ENCODE measurements at regions not wholly inside any gene's neighbourhood (a gene's known extent, or its start where the extent isn't known, plus 50 kb on each side); places are given as distances from the start of the nearest gene placed in this dataset.
A peak's percentile ranks its signal among the peaks of the same experiment; 100 is the strongest.

- no peak for TF ChIP-seq CTCF (IDR thresholded peaks at IDR 0.05; ENCODE audit: control insufficient read depth, insufficient read depth, low read depth, low read length, missing control alignments)
- H3K4me3 ChIP-seq (ENCODE audit: control insufficient read depth, low read depth, low read length) = no peak overlapping the region
- DNase-seq (ENCODE audit: low read depth) = no peak
Observed at GRCh38 chr14:29064305-29064900, 297.8 kb downstream of the FOXG1 start.

- DNase-seq (ENCODE audit: low read depth) = no peak
- no peak for TF ChIP-seq CTCF (IDR thresholded peaks at IDR 0.05; ENCODE audit: control insufficient read depth, insufficient read depth, low read depth, low read length, missing control alignments)
- no peak overlapping the region for H3K4me3 ChIP-seq (ENCODE audit: control insufficient read depth, low read depth, low read length)
Observed at GRCh38 chr14:29069228-29069627, 302.6 kb downstream of the FOXG1 start.

GRCh38 chr14:29075761-29076160 is 309.2 kb downstream of the FOXG1 start:
- TF ChIP-seq CTCF (IDR thresholded peaks at IDR 0.05; ENCODE audit: control insufficient read depth, insufficient read depth, low read depth, low read length, missing control alignments) = no peak
- H3K4me3 ChIP-seq (ENCODE audit: control insufficient read depth, low read depth, low read length) = no peak overlapping the region
- no peak for DNase-seq (ENCODE audit: low read depth)

- no peak for DNase-seq (ENCODE audit: low read depth)
Observed at GRCh38 chr14:29077916-29078315, 311.3 kb downstream of the FOXG1 start.

GRCh38 chr14:29078810-29079522 is 312.4 kb downstream of the FOXG1 start:
- H3K4me3 ChIP-seq (ENCODE audit: control insufficient read depth, low read depth, low read length) = no peak overlapping the region
- no peak for DNase-seq (ENCODE audit: low read depth)
- TF ChIP-seq CTCF (IDR thresholded peaks at IDR 0.05; ENCODE audit: control insufficient read depth, insufficient read depth, low read depth, low read length, missing control alignments) = no peak

More at GRCh38 chr14:29077916-29078315, 311.3 kb downstream of the FOXG1 start:
- TF ChIP-seq CTCF (IDR thresholded peaks at IDR 0.05; ENCODE audit: control insufficient read depth, insufficient read depth, low read depth, low read length, missing control alignments) = no peak
- no peak overlapping the region for H3K4me3 ChIP-seq (ENCODE audit: control insufficient read depth, low read depth, low read length)

GRCh38 chr14:29085546-29085945 is 319.0 kb downstream of the FOXG1 start:
- no peak overlapping the region for H3K4me3 ChIP-seq (ENCODE audit: control insufficient read depth, low read depth, low read length)
- peak; percentile 59 for TF ChIP-seq CTCF (IDR thresholded peaks at IDR 0.05; ENCODE audit: control insufficient read depth, insufficient read depth, low read depth, low read length, missing control alignments)
- DNase-seq (ENCODE audit: low read depth) = no peak
